ENCODE measurements at regions not wholly inside any gene's neighbourhood (a gene's known extent, or its start where the extent isn't known, plus 50 kb on each side); places are given as distances from the start of the nearest gene placed in this dataset.
"Not testable (repeated sequence)": the region's sequence is repeated elsewhere in the genome, so short reads cannot be mapped to it uniquely, and the experiment has no call there.

DNA sequence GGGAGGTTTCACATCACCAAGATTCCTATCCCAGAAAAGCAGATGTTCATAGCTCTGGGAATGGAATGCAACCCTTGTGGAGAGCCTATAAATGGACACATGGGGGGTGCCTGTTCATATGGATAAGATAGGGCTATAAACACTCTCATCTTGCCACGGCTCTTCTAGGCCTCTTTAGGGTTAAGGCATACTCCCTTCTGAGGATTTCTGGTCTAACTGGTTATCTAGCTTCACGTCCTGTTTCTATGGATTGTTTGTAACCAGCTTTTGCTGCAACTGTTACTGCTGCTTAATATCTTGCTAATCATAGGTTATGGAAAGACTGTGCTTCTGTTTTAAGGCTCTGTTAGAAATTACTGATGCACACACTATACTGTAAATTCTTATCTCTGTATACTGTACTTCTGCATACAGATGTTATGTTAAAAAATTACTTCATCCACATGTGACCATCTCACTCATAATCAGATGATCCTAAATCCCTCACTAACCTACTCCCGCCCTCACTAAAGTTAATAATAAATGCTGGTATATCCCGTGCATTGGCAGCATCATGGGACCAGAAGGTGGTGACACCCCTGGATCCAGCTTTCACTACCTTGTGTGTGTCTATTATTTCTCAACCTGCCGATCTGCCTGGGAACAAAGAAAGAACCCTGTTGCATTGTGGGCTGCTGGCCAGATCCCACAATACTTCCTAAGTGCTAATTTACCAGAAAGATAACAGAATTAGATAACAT lies 68.7 kb downstream of the PRKAB2 start:
- TF ChIP-seq ZNF274 (IDR thresholded peaks at IDR 0.05; ENCODE audit: low read depth, low read length); SUZ12 (IDR thresholded peaks at IDR 0.05; ENCODE audit: extremely low read depth, insufficient read depth, insufficient read length); YY1 (IDR thresholded peaks at IDR 0.05; ENCODE audit: insufficient read depth, insufficient read length): not testable (repeated sequence)
